B cell (primary cell): ENCODE measurements at regions not wholly inside any gene's neighbourhood (a gene's known extent, or its start where the extent isn't known, plus 50 kb on each side); places are given as distances from the start of the nearest gene placed in this dataset.

Experiments used
- ATAC-seq: fragments of 200-7000 bp; cut with Tn5 transposase; one replicate; pipeline ENCODE4 v1.10.0; 2021; ENCODE audit warnings: low read depth, mild to moderate bottlenecking, moderate number of reproducible peaks, moderate library complexity
- CTCF ChIA-PET: fragments of 350-600 bp; sonication (Branson Sonifier 250); formaldehyde crosslinking; loops from one replicate; lab custom pipeline; 2021; ENCODE audit warnings: antibody characterized with exemption, inconsistent platforms; lab: Charles Lee
- POLR2A ChIA-PET: fragments of 350-600 bp; sonication (Branson Sonifier 250); formaldehyde crosslinking; loops from one replicate; lab custom pipeline; 2021; ENCODE audit warnings: antibody characterized with exemption; lab: Charles Lee
- DNase-seq: peaks from one replicate; pipeline ENCODE4 v3.0.0; 2013
- H2AFZ ChIP-seq: 2 replicates; pipeline ENCODE4 v1.6.1; 2012; ENCODE audit warnings: mild to moderate bottlenecking, low read depth, low read length; ENCODE audit not compliant: insufficient read depth, poor library complexity, severe bottlenecking
- H3K27ac ChIP-seq, 2 donors: 1 replicate in 1 of 2; 2 replicates in 1 of 2; pipeline ENCODE4 v1.5.1; 2012 to 2013; ENCODE audit warnings: low read length in 2 of 2, mild to moderate bottlenecking in 2 of 2, moderate library complexity in 1 of 2
- H3K27me3 ChIP-seq, 4 experiments: fragments of 200-600 bp in 1 of 4; sonication (generic) in 1 of 4; replicated peaks in 1 of 4; 1 replicate in 2 of 4; 2 replicates in 2 of 4; pipeline versions ENCODE4 v1.6.1 to v1.7.0; 2013 to 2016; ENCODE audit warnings: low read length in 3 of 4, mild to moderate bottlenecking in 2 of 4, mixed read lengths in 1 of 4, moderate library complexity in 1 of 4; ENCODE audit not compliant: insufficient read depth in 4 of 4, control insufficient read depth in 3 of 4; ENCODE audit errors: control extremely low read depth in 1 of 4
- H3K36me3 ChIP-seq, 2 experiments: replicated peaks in 1 of 2; 1 replicate in 1 of 2; 2 replicates in 1 of 2; pipeline versions ENCODE4 v1.6.1 to v1.7.1; 2013; ENCODE audit warnings: low read length in 1 of 2; ENCODE audit not compliant: insufficient read depth in 2 of 2, control insufficient read depth in 1 of 2; ENCODE audit errors: control extremely low read depth in 1 of 2, extremely low read depth in 1 of 2
- H3K4me1 ChIP-seq, 2 donors: fragments of 200-600 bp in 1 of 2; sonication (generic) in 1 of 2; 1 replicate in 1 of 2; 2 replicates in 1 of 2; pipeline versions ENCODE4 v1.5.1 to v1.6.1; 2013 to 2017; ENCODE audit warnings: low read length in 2 of 2; ENCODE audit not compliant: control insufficient read depth in 2 of 2, insufficient read depth in 2 of 2
- H3K4me2 ChIP-seq: replicated peaks from 2 replicates; pipeline ENCODE3; 2012; ENCODE audit warnings: mild to moderate bottlenecking, low read depth, low read length; ENCODE audit not compliant: poor library complexity, severe bottlenecking
- H3K4me3 ChIP-seq, 5 experiments: fragments of 200-600 bp in 1 of 5; sonication (generic) in 1 of 5; 1 replicate in 3 of 5; 2 replicates in 2 of 5; pipeline versions ENCODE4 v1.5.1 to v1.7.0; 2011 to 2016; ENCODE audit warnings: low read length in 4 of 5, mild to moderate bottlenecking in 4 of 5, low read depth in 2 of 5, control low read depth in 1 of 5, moderate library complexity in 1 of 5; ENCODE audit not compliant: insufficient read depth in 1 of 5; ENCODE audit errors: control extremely low read depth in 1 of 5, extremely low read depth in 1 of 5
- H3K79me2 ChIP-seq: fragments of 200-600 bp; sonication (generic); one replicate; pipeline ENCODE4 v1.6.0; 2016; ENCODE audit warnings: low read length; ENCODE audit not compliant: control insufficient read depth, insufficient read depth
- H3K9ac ChIP-seq: fragments of 200-600 bp; sonication (generic); 2 replicates; pipeline ENCODE4 v1.6.1; 2017; ENCODE audit warnings: mild to moderate bottlenecking, low read length, moderate library complexity
- H3K9me3 ChIP-seq, 3 donors: one replicate each; pipeline versions ENCODE4 v1.6.1 to v1.7.1; 2013; ENCODE audit warnings: low read length in 2 of 3; ENCODE audit not compliant: control insufficient read depth in 2 of 3, insufficient read depth in 1 of 3; ENCODE audit errors: control extremely low read depth in 1 of 3
- H4K20me1 ChIP-seq: 2 replicates; pipeline ENCODE4 v1.6.0; 2012; ENCODE audit warnings: mild to moderate bottlenecking, low read length; ENCODE audit not compliant: insufficient read depth, control insufficient read depth, poor library complexity, severe bottlenecking
- H3K27ac Mint-ChIP-seq: one replicate; pipeline ENCODE4 v1.8.0; 2021; ENCODE audit warnings: mixed read lengths
- H3K27me3 Mint-ChIP-seq: one replicate; pipeline ENCODE4 v1.8.0; 2021; ENCODE audit warnings: mixed read lengths
- H3K4me1 Mint-ChIP-seq: one replicate; pipeline ENCODE4 v1.8.0; 2021; ENCODE audit warnings: mixed read lengths
- H3K4me3 Mint-ChIP-seq: one replicate; pipeline ENCODE4 v1.8.0; 2021; ENCODE audit warnings: mixed read lengths
- H3K9me3 Mint-ChIP-seq: one replicate; pipeline ENCODE4 v1.8.0; 2022; ENCODE audit warnings: mixed read lengths; ENCODE audit not compliant: insufficient read depth
- CTCF ChIP-seq: fragments of 200-600 bp; IDR thresholded peaks from one replicate; pipeline ENCODE4 v1.8.0; 2022; ENCODE audit warnings: antibody characterized with exemption, mild to moderate bottlenecking
- EZH2 ChIP-seq: IDR thresholded peaks from 2 replicates; pipeline ENCODE4 v1.6.1; 2012; ENCODE audit warnings: borderline replicate concordance, low read depth, mild to moderate bottlenecking, moderate library complexity, low read length; ENCODE audit not compliant: insufficient read depth, poor library complexity, severe bottlenecking
- WGBS: methylation state at CpG from one replicate; pipeline ENCODE4 v1.1.5; 2013; ENCODE audit warnings: missing lambda C conversion rate; ENCODE audit not compliant: insufficient coverage; 5-methylcytosine and 5-hydroxymethylcytosine counted together
- intact Hi-C: fragments of 100-400 bp; cut with micrococcal nuclease; formaldehyde crosslinking; loops from one replicate; pipeline ENCODE4 v1.10.0; 2022

DNA sequence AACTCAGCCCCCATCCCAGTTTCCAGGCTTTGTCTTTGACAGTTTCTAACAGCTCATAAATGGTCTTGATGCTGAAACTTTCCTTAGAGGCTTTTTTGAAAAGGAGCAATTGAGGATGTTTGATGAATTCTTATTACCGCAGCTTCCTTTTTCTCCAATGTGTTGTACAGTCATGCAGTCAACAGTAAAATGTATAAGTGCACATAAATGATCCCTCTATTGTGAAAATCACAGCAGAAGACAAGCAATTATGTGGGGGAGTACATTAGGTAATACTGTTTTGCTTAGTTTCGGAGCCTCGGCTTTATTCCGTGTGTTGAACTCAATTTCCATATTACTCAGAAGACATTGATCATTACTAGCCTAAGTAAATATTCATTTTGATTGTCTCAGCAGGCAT is 673.7 kb downstream of the CDH8 start:
- DNase-seq (no peak), ATAC-seq (no peak)
- intact Hi-C loops, result no loop called here
- H3K27ac Mint-ChIP-seq, result no peak overlapping the region
- no peak overlapping the region for H3K9ac ChIP-seq
- H4K20me1 ChIP-seq, result no peaks in the 10 kb centered on the region
- no peaks in the 10 kb centered on the region for H3K4me1 ChIP-seq
- H3K27me3 ChIP-seq, result no peaks in the 10 kb centered on the region
- H3K27me3 Mint-ChIP-seq, result no peaks in the 10 kb centered on the region
- no peak overlapping the region for H3K27ac ChIP-seq
- no peaks in the 10 kb centered on the region for H3K79me2 ChIP-seq
- TF ChIP-seq EZH2 (no peak), CTCF (no peak)
- CTCF ChIA-PET, result no interaction called here
- POLR2A ChIA-PET, result no interaction called here
- H2AFZ ChIP-seq, result no peak overlapping the region
- peaks cover 7% of the 10 kb centered on the region for H3K9me3 Mint-ChIP-seq
- H3K4me2 ChIP-seq, result no peak overlapping the region
- H3K4me3 ChIP-seq, result no peak overlapping the region
- H3K4me3 Mint-ChIP-seq, result no peak overlapping the region
- no CpG with 5 or more reads among the region's 4 CpGs for WGBS
- peaks cover 0 to 6% (median 0%) of the 10 kb centered on the region in 3 donors for H3K9me3 ChIP-seq
- no peaks in the 10 kb centered on the region for H3K4me1 Mint-ChIP-seq
- H3K36me3 ChIP-seq, result no peaks in the 10 kb centered on the region

DNA sequence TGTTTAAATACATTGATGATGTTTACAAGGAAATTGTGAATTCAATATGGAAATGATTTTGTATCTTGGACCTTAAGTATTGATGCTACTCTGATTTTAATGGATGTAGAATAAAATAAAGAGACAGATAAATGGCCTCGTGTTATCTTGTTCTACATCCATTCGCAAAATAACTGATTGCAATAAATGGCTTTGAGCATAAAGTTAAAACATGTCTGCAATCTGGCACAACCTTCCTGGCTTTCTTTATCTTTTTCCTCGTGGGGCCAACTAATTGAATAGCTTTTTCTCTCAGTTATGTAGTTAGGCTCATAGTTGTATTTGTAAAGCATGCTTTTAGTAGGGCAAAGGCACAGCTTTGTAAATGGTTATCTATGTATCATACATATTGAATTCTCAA is 691.4 kb downstream of the CDH8 start:
- DNase-seq (no peak), ATAC-seq (no peak)
- Histone ChIP-seq H3K79me2 (no peaks in the 10 kb centered on the region), H3K9ac (no peak overlapping the region), H3K4me2 (no peak overlapping the region), H3K4me3 (no peak overlapping the region), H4K20me1 (no peaks in the 10 kb centered on the region), H3K27me3 (no peaks in the 10 kb centered on the region), H3K9me3 (no peaks in the 10 kb centered on the region), H3K36me3 (no peaks in the 10 kb centered on the region), H3K4me1 (no peaks in the 10 kb centered on the region), H3K27ac (no peak overlapping the region), H2AFZ (no peak overlapping the region)
- H3K4me1 Mint-ChIP-seq, result no peaks in the 10 kb centered on the region
- ChIA-PET CTCF (no interaction called here), POLR2A (no interaction called here)
- intact Hi-C loops, result no loop called here
- no peak overlapping the region for H3K27ac Mint-ChIP-seq
- TF ChIP-seq EZH2, result no peak
- no peak for TF ChIP-seq CTCF
- H3K9me3 Mint-ChIP-seq, result no peaks in the 10 kb centered on the region
- WGBS, result 92% methylated on average over 2 of the region's 3 CpGs
- no peaks in the 10 kb centered on the region for H3K27me3 Mint-ChIP-seq
- no peak overlapping the region for H3K4me3 Mint-ChIP-seq
